LNCaP clone FGC (cell line): ENCODE measurements at regions not wholly inside any gene's neighbourhood (a gene's known extent, or its start where the extent isn't known, plus 50 kb on each side); places are given as distances from the start of the nearest gene placed in this dataset.
"Not testable (repeated sequence)": the region's sequence is repeated elsewhere in the genome, so short reads cannot be mapped to it uniquely, and the experiment has no call there.

Source experiments
- DNase-seq: peaks from one replicate; pipeline ENCODE4 v3.0.0-alpha.2; 2011; ENCODE audit warnings: low read depth
- H3K4me3 ChIP-seq: 2 replicates; pipeline ENCODE4 v1.5.1; 2011; ENCODE audit warnings: mild to moderate bottlenecking, low read depth, low read length, control low read depth
- TF ChIP-seq, protein P1 (sequence below): IDR thresholded peaks from 2 replicates; pipeline ENCODE4 v1.5.1; 2012; ENCODE audit warnings: mild to moderate bottlenecking; ENCODE audit not compliant: control insufficient read depth, insufficient read depth; ENCODE audit errors: extremely low read depth

DNA sequence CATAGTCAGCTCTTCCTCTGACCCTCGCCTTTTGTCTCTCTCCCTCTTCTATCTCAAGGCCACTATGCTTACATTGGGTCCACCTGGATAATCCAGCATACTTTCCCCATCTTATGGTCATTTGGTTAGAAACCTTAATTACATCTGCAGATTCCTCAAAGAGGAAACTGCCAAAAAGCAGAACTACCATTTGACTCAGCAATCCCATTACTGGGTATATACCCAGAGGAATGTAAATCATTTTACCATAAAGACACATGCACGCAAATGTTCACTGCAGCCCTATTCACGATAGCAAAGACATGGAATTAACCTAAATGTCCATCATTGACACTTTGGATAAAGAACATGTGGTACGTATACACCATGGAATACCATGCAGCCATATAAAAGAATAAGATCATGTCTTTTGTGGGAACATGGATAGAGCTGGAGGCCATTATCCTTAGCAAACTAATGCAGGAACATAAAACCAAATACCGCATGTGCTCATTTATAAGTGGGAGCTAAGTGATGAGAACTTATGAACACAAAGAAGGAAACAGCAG lies 114.8 kb upstream of the NPY start:
- no peak overlapping the region for H3K4me3 ChIP-seq
- TF ChIP-seq, protein P1, sequence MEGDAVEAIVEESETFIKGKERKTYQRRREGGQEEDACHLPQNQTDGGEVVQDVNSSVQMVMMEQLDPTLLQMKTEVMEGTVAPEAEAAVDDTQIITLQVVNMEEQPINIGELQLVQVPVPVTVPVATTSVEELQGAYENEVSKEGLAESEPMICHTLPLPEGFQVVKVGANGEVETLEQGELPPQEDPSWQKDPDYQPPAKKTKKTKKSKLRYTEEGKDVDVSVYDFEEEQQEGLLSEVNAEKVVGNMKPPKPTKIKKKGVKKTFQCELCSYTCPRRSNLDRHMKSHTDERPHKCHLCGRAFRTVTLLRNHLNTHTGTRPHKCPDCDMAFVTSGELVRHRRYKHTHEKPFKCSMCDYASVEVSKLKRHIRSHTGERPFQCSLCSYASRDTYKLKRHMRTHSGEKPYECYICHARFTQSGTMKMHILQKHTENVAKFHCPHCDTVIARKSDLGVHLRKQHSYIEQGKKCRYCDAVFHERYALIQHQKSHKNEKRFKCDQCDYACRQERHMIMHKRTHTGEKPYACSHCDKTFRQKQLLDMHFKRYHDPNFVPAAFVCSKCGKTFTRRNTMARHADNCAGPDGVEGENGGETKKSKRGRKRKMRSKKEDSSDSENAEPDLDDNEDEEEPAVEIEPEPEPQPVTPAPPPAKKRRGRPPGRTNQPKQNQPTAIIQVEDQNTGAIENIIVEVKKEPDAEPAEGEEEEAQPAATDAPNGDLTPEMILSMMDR = no peak
- DNase-seq = no peak

DNA sequence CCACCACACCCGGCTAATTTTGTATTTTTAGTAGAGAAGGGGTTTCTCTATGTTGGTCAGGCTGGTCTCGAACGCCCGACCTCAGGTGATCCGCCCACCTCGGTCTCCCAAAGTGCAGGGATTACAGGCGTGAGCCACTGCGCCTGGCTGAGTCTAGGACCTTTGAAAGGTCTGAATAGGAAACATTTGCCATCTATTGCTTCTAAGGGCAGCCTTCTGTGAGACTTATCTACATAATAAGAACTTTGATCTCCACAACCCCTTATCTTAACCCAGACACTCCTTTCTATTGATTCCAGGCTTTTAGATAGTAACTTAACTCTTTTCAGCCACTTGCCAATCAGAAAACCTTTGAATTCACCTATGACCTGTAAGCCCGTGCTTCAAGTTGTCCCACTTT lies 112.0 kb upstream of the NPY start:
- not testable (repeated sequence) for H3K4me3 ChIP-seq, DNase-seq

DNA sequence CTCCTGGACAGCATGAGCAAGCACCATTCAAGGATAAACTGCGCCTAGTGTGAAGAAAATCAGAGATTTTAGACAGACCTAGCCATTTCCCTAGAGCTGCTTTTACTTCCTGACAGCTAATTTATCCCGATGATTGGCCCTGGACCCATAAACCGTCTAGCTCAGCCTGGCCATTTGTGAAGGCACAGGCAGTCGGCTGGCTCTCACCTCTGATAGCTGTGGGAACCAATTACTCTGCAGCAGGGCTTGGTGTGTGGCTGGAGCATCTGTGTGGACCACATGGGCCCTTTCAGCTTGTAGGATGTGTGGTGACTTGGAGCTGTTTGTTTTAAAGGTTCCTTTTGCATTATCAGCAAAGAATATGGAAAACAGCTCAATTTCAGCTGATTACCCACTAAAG lies 111.1 kb upstream of the NPY start:
- no peak overlapping the region for H3K4me3 ChIP-seq
- TF ChIP-seq, protein P1 = no peak
- DNase-seq = no peak

DNA sequence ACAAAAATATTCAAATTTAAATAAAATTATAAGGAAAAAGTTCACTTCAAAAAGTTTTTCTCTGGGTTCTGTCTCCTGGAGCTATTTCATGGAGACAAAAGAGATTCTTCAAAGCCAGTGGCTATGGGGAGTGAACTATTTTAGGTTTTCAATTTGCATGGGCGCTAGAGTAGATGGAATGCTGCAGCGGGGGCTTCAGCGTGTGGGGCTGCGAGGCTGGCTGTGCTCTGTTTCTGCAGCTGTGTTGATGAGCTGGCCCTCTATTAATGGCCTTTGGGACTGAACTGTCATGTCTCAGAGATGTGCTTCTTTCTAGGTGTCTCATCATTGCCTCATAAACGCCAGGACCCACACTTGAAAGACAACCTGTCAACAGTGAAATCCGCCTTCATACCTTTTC lies 108.4 kb upstream of the NPY start:
- no peak for DNase-seq
- TF ChIP-seq, protein P1 = no peak
- no peak overlapping the region for H3K4me3 ChIP-seq

DNA sequence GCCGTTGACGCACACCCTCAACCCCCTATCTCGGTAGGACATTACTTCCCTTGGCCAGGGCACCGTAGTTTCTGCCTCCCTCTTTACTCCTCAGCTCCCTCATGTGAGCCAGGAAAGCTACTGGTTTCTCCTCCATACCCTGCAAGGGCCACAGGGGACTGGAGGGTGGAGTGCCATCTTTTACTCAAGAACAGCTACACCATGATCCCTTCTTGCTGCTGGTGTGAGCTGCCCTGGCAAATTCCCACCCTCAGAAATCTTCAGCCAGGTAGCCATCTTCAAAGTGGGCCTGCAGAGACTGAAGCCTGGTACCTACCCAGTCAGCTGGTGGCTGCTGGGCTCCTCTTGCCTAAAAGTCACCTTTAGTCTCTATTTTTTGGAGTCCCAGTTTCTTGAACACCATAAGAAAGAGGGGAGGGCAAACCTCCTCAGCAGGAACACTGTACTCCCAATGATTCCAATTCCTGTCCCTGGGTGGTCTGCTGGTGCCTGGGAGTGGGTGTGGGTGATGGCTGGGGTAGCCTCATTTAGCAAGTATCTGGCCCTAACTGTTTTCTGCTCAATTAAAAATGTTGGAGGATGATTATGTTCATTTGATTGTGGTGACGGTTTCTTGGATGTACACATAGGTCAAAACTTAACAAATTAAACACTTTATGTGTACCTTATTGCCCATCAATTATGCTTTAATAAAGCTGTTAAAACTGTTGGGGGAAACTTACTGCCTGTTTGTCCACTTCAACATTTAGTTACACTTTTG lies 105.0 kb upstream of the NPY start:
- DNase-seq = peak; percentile 31
- H3K4me3 ChIP-seq = no peak overlapping the region
- TF ChIP-seq, protein P1 = no peak

DNA sequence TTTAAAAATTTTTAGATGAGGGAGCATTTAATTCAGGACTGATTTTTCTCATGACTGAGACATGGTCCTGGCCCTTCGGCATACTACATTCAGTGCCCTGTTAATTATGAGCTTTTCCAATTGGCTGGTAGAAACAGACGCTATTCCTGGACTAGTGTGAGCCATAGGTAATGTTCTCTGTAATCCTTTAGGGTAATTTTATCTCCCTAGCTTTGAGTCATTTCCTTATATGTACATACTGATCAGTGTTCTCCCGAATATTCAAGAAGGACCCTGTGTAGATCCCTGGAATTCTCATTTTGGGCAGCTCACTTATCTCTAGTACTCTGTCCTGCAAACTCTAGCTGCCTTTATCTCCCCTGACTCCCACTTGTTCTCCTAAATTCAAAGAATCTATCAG lies 92.6 kb upstream of the NPY start:
- TF ChIP-seq, protein P1 = no peak
- H3K4me3 ChIP-seq = no peak overlapping the region
- DNase-seq = no peak

DNA sequence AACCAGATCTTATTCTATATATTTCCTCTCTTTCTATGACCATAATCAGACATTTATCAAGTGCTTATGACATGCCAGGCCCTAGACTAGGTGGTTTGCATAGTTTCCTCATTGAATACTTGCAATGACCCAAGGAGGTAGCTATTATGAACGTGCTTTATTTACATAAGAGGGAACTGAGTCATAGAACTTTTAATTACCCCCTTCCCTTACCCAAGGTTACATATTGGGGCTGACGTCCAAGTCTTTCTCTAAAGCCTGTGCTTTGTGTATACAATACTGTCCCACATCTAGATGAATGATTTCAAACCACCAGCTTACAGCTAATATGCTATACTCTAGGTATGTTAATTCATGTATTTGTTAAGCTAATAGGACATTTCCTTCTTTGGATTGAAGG lies 91.9 kb upstream of the NPY start:
- TF ChIP-seq, protein P1 = no peak
- no peak for DNase-seq
- H3K4me3 ChIP-seq = no peak overlapping the region
